Transverse colon (tissue), 4 donors: ENCODE measurements at regions not wholly inside any gene's neighbourhood (a gene's known extent, or its start where the extent isn't known, plus 50 kb on each side); places are given as distances from the start of the nearest gene placed in this dataset.

Experiments used
- EP300 ChIP-seq: sonication (generic); formaldehyde crosslinking; IDR thresholded peaks from one replicate; pipeline ENCODE4 v1.6.1; 2017; ENCODE audit warnings: antibody characterized with exemption, low read depth
- POLR2A ChIP-seq: fragments of 450-650 bp; IDR thresholded peaks from one replicate; pipeline ENCODE4 v1.6.1; 2016; ENCODE audit warnings: antibody characterized with exemption, mild to moderate bottlenecking, moderate library complexity
- POLR2AphosphoS5 ChIP-seq, 3 donors: sonication (generic); formaldehyde crosslinking; IDR thresholded peaks; one replicate each; pipeline ENCODE4 v1.6.1; 2016; ENCODE audit warnings: antibody characterized with exemption in 3 of 3
- TF ChIP-seq, protein P1 (sequence below), 5 experiments: fragments of 200-600 bp in 3 of 5; fragments of 450-650 bp in 2 of 5; sonication (generic) in 3 of 5; IDR thresholded peaks; 1 replicate in 2 of 5; 2 replicates in 3 of 5; pipeline ENCODE4 v1.5.1; 2016 to 2017; ENCODE audit warnings: antibody characterized with exemption in 5 of 5, inconsistent platforms in 3 of 5, mild to moderate bottlenecking in 2 of 5, moderate library complexity in 1 of 5

DNA sequence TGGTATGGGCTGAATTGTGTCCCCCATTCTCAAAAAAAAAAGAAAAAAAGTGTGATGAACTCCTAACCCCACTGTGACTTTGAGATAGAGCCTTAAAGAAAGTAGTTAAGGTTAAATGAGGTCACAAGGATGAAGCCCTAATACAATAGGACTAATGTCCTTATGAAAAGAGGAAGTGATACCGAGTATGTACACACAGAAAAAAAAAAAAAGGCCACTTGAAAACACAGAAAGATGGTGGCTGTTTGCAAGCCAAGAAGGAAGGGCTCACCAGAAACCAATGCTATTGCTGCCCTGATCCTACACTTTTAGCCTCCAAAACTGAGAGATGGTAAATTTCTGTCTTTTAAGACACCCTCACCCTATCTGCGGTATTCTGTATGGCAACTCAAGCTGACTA, 955.6 kb downstream of the PCDH17 start:
- TF ChIP-seq, protein P1, sequence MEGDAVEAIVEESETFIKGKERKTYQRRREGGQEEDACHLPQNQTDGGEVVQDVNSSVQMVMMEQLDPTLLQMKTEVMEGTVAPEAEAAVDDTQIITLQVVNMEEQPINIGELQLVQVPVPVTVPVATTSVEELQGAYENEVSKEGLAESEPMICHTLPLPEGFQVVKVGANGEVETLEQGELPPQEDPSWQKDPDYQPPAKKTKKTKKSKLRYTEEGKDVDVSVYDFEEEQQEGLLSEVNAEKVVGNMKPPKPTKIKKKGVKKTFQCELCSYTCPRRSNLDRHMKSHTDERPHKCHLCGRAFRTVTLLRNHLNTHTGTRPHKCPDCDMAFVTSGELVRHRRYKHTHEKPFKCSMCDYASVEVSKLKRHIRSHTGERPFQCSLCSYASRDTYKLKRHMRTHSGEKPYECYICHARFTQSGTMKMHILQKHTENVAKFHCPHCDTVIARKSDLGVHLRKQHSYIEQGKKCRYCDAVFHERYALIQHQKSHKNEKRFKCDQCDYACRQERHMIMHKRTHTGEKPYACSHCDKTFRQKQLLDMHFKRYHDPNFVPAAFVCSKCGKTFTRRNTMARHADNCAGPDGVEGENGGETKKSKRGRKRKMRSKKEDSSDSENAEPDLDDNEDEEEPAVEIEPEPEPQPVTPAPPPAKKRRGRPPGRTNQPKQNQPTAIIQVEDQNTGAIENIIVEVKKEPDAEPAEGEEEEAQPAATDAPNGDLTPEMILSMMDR (IDR thresholded peaks at IDR 0.05), result no peak
- TF ChIP-seq POLR2A (no peak), POLR2AphosphoS5 (IDR thresholded peaks at IDR 0.05) (no peak), EP300 (no peak)
